SK-N-SH (cell line): ENCODE measurements at regions not wholly inside any gene's neighbourhood (a gene's known extent, or its start where the extent isn't known, plus 50 kb on each side); places are given as distances from the start of the nearest gene placed in this dataset.

Experiments used
- CTCF ChIA-PET: fragments of 300-600, 350-600 bp; formaldehyde crosslinking; extraction: SDS; loops from one replicate; lab custom pipeline; 2021; lab: Yijun Ruan, JAX
- POLR2A ChIA-PET: fragments of 350-600 bp; sonication (Branson Sonifier 250); formaldehyde crosslinking; extraction: SDS; loops from one replicate; lab custom pipeline; 2020; ENCODE audit warnings: antibody characterized with exemption, inconsistent platforms; lab: Yijun Ruan, JAX
- DNase-seq: peaks from one replicate; pipeline ENCODE4 v3.0.0; 2012
- H2AFZ ChIP-seq: fragments of 200-600 bp; sonication (generic); 2 replicates; pipeline ENCODE4 v1.8.1; 2016; ENCODE audit warnings: antibody characterized with exemption, mild to moderate bottlenecking, low read depth
- H3F3A ChIP-seq: fragments of 200-600 bp; sonication (generic); replicated peaks from 2 replicates; pipeline ENCODE3; 2016; ENCODE audit warnings: antibody characterized with exemption, mild to moderate bottlenecking; ENCODE audit not compliant: insufficient read depth
- H3K27ac ChIP-seq, 2 experiments: fragments of 200-500 bp in 1 of 2; fragments of 200-600 bp in 1 of 2; sonication (Bioruptor generic) in 1 of 2; sonication (generic), shearing (Covaris generic) in 1 of 2; 2 replicates each; pipeline versions ENCODE4 v1.5.1 to v1.6.1; 2014 to 2016; ENCODE audit warnings: low read depth in 2 of 2, inconsistent platforms in 1 of 2, low read length in 1 of 2, mild to moderate bottlenecking in 1 of 2, mixed read lengths in 1 of 2
- H3K27me3 ChIP-seq: fragments of 200-600 bp; sonication (generic), shearing (Covaris generic); 2 replicates; pipeline ENCODE4 v1.6.1; 2016; ENCODE audit warnings: mixed run types; ENCODE audit not compliant: insufficient read depth
- H3K36me3 ChIP-seq, 2 experiments: fragments of 200-500 bp in 1 of 2; fragments of 200-600 bp in 1 of 2; sonication (Bioruptor generic) in 1 of 2; sonication (generic) in 1 of 2; replicated peaks in 1 of 2; 2 replicates each; pipeline versions ENCODE3 to v1.5.1; 2014 to 2016; ENCODE audit warnings: low read length in 1 of 2, mild to moderate bottlenecking in 1 of 2; ENCODE audit not compliant: insufficient read depth in 2 of 2, control insufficient read depth in 1 of 2
- H3K4me1 ChIP-seq, 2 experiments: fragments of 200-500 bp in 1 of 2; fragments of 200-600 bp in 1 of 2; sonication (Bioruptor generic) in 1 of 2; sonication (generic), shearing (Covaris generic) in 1 of 2; 2 replicates each; pipeline versions ENCODE4 v1.5.1 to v1.6.1; 2014 to 2016; ENCODE audit warnings: low read depth in 1 of 2, low read length in 1 of 2, mixed run types in 1 of 2; ENCODE audit not compliant: insufficient read depth in 2 of 2, control insufficient read depth in 1 of 2
- H3K4me2 ChIP-seq: fragments of 200-600 bp; sonication (generic), shearing (Covaris generic); 2 replicates; pipeline ENCODE4 v1.6.1; 2017; ENCODE audit warnings: mixed run types
- H3K4me3 ChIP-seq, 2 experiments: fragments of 200-500 bp in 1 of 2; fragments of 200-600 bp in 1 of 2; sonication (Bioruptor generic) in 1 of 2; sonication (generic), shearing (Covaris generic) in 1 of 2; 2 replicates each; pipeline versions ENCODE4 v1.5.1 to v1.8.1; 2014 to 2016; ENCODE audit warnings: low read depth in 2 of 2, inconsistent platforms in 1 of 2, low read length in 1 of 2, mild to moderate bottlenecking in 1 of 2, mixed read lengths in 1 of 2, moderate library complexity in 1 of 2
- H3K79me2 ChIP-seq: fragments of 200-600 bp; sonication (generic); 2 replicates; pipeline ENCODE4 v1.8.1; 2017; ENCODE audit warnings: mild to moderate bottlenecking; ENCODE audit not compliant: insufficient read depth
- H3K9ac ChIP-seq: fragments of 200-600 bp; sonication (generic); 2 replicates; pipeline ENCODE4 v1.6.1; 2017; ENCODE audit warnings: mixed run types
- H3K9me2 ChIP-seq: fragments of 200-600 bp; sonication (generic); 2 replicates; pipeline ENCODE4 v1.6.1; 2017; ENCODE audit warnings: mixed run types
- H3K9me3 ChIP-seq: fragments of 200-600 bp; sonication (generic); 2 replicates; pipeline ENCODE4 v1.6.1; 2017; ENCODE audit warnings: mixed run types, mild to moderate bottlenecking, moderate library complexity
- H4K20me1 ChIP-seq: fragments of 200-600 bp; sonication (generic); 2 replicates; pipeline ENCODE4 v1.6.1; 2017; ENCODE audit warnings: mild to moderate bottlenecking, mixed run types; ENCODE audit not compliant: insufficient read depth
- EZH2phosphoT487 ChIP-seq: fragments of 200-600 bp; sonication (generic); IDR thresholded peaks from 2 replicates; pipeline ENCODE4 v1.6.1; 2017; ENCODE audit warnings: low read depth, mixed run types, mild to moderate bottlenecking, antibody characterized with exemption, moderate library complexity, borderline replicate concordance
- FOSL2 ChIP-seq: IDR thresholded peaks from 2 replicates; pipeline ENCODE4 v1.4.0; 2012; ENCODE audit warnings: low read depth, mild to moderate bottlenecking, moderate library complexity, borderline replicate concordance
- GABPA ChIP-seq: IDR thresholded peaks from 2 replicates; pipeline ENCODE4 v1.4.0; 2012; ENCODE audit warnings: low read depth, mild to moderate bottlenecking
- IRF3 ChIP-seq: fragments of 150-350 bp; IDR thresholded peaks from 2 replicates; pipeline ENCODE4 v1.6.1; 2016; ENCODE audit warnings: mild to moderate bottlenecking, low read depth, low read length
- JUND ChIP-seq: IDR thresholded peaks from 2 replicates; pipeline ENCODE4 v1.4.0; 2012
- MAX ChIP-seq: IDR thresholded peaks from 2 replicates; pipeline ENCODE4 v1.4.0; 2012; ENCODE audit warnings: low read depth
- MEF2A ChIP-seq: IDR thresholded peaks from 2 replicates; pipeline ENCODE4 v1.4.0; 2012; ENCODE audit warnings: low read depth, borderline replicate concordance
- MXI1 ChIP-seq: IDR thresholded peaks from 2 replicates; pipeline ENCODE4 v1.6.1; 2012; ENCODE audit warnings: mild to moderate bottlenecking, low read depth, low read length, improper control_type of control experiment
- NFIC ChIP-seq: IDR thresholded peaks from 2 replicates; pipeline ENCODE4 v1.4.0; 2012; ENCODE audit warnings: borderline replicate concordance
- RCOR1 ChIP-seq: fragments of 150-350 bp; IDR thresholded peaks from 2 replicates; pipeline ENCODE4 v1.6.1; 2017; ENCODE audit warnings: antibody characterized with exemption, low read length
- RXRA ChIP-seq: IDR thresholded peaks from 2 replicates; pipeline ENCODE4 v1.4.0; 2012; ENCODE audit warnings: low read depth, mild to moderate bottlenecking, borderline replicate concordance
- SIN3A ChIP-seq: IDR thresholded peaks from 2 replicates; pipeline ENCODE4 v1.6.1; 2012; ENCODE audit warnings: low read depth, mild to moderate bottlenecking, low read length, moderate library complexity, borderline replicate concordance
- SMC3 ChIP-seq: IDR thresholded peaks from 2 replicates; pipeline ENCODE4 v1.6.1; 2012; ENCODE audit warnings: low read depth, low read length, improper control_type of control experiment
- TAF1 ChIP-seq: IDR thresholded peaks from 2 replicates; pipeline ENCODE4 v1.6.1; 2012; ENCODE audit warnings: low read depth, mild to moderate bottlenecking, low read length, moderate library complexity, borderline replicate concordance
- TEAD4 ChIP-seq: IDR thresholded peaks from 2 replicates; pipeline ENCODE4 v1.4.0; 2012; ENCODE audit warnings: mild to moderate bottlenecking, borderline replicate concordance; ENCODE audit not compliant: insufficient read depth
- WGBS: methylation state at CpG from one replicate; pipeline ENCODE4 v1.1.6; 2017; ENCODE audit warnings: low lambda C conversion rate; 5-methylcytosine and 5-hydroxymethylcytosine counted together
- TF ChIP-seq, protein P1 (sequence below): IDR thresholded peaks from 2 replicates; pipeline ENCODE4 v1.4.0; 2012; ENCODE audit warnings: low read depth, borderline replicate concordance
- TF ChIP-seq, protein P2 (sequence below): fragments of 150-350 bp; IDR thresholded peaks from 2 replicates; pipeline ENCODE4 v1.6.1; 2017; ENCODE audit warnings: antibody characterized with exemption, low read length, low read depth, borderline replicate concordance
- TF ChIP-seq, protein P3 (sequence below): fragments of 200-600 bp; sonication (generic); IDR thresholded peaks from 2 replicates; pipeline ENCODE4 v1.6.1; 2017; ENCODE audit warnings: antibody characterized with exemption, mild to moderate bottlenecking, moderate library complexity

GRCh38 chr22:48796310-48797015 lies 1031.2 kb downstream of the BRD1 start:
- Histone ChIP-seq H3K27me3 (no peaks in the 10 kb centered on the region), H3K4me1 (no peaks in the 10 kb centered on the region), H3F3A (no peaks in the 10 kb centered on the region), H3K36me3 (no peaks in the 10 kb centered on the region), H2AFZ (no peak overlapping the region), H3K79me2 (no peaks in the 10 kb centered on the region), H3K9me2 (no peaks in the 10 kb centered on the region), H3K4me2 (no peak overlapping the region), H3K9me3 (no peaks in the 10 kb centered on the region), H3K4me3 (no peak overlapping the region), H4K20me1 (no peaks in the 10 kb centered on the region), H3K9ac (no peak overlapping the region), H3K27ac (no peak overlapping the region)
- TF ChIP-seq SIN3A (no peak), EZH2phosphoT487 (no peak), NFIC (no peak), GABPA (no peak)
- TF ChIP-seq, protein P1, sequence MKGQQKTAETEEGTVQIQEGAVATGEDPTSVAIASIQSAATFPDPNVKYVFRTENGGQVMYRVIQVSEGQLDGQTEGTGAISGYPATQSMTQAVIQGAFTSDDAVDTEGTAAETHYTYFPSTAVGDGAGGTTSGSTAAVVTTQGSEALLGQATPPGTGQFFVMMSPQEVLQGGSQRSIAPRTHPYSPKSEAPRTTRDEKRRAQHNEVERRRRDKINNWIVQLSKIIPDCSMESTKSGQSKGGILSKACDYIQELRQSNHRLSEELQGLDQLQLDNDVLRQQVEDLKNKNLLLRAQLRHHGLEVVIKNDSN, result no peak
- ChIA-PET POLR2A (no interaction called here), CTCF (no interaction called here)
- DNase-seq, result no peak
- WGBS, result 27% methylated on average over 13 of the region's 14 CpGs

- H3K9ac ChIP-seq, result no peak overlapping the region
- H4K20me1 ChIP-seq, result no peaks in the 10 kb centered on the region
- H3K27ac ChIP-seq, result no peak overlapping the region
- H3K9me3 ChIP-seq, result no peaks in the 10 kb centered on the region
- no peaks in the 10 kb centered on the region for H3K9me2 ChIP-seq
- H2AFZ ChIP-seq, result no peak overlapping the region
- no peaks in the 10 kb centered on the region for H3F3A ChIP-seq
- H3K4me1 ChIP-seq, result no peaks in the 10 kb centered on the region
- H3K27me3 ChIP-seq, result no peaks in the 10 kb centered on the region
- no peak overlapping the region for H3K4me3 ChIP-seq
- no peak overlapping the region for H3K4me2 ChIP-seq
- H3K79me2 ChIP-seq, result no peaks in the 10 kb centered on the region
- TF ChIP-seq TEAD4 (no peak), MXI1 (no peak), MEF2A (no peak), IRF3 (no peak), FOSL2 (no peak), JUND (no peak), SMC3 (no peak), MAX (no peak), NFIC (no peak), GABPA (no peak), TAF1 (no peak), RXRA (no peak), RCOR1 (no peak)
- TF ChIP-seq, protein P1, result no peak
- TF ChIP-seq, protein P2, sequence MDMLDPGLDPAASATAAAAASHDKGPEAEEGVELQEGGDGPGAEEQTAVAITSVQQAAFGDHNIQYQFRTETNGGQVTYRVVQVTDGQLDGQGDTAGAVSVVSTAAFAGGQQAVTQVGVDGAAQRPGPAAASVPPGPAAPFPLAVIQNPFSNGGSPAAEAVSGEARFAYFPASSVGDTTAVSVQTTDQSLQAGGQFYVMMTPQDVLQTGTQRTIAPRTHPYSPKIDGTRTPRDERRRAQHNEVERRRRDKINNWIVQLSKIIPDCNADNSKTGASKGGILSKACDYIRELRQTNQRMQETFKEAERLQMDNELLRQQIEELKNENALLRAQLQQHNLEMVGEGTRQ, result no peak
- TF ChIP-seq, protein P3, sequence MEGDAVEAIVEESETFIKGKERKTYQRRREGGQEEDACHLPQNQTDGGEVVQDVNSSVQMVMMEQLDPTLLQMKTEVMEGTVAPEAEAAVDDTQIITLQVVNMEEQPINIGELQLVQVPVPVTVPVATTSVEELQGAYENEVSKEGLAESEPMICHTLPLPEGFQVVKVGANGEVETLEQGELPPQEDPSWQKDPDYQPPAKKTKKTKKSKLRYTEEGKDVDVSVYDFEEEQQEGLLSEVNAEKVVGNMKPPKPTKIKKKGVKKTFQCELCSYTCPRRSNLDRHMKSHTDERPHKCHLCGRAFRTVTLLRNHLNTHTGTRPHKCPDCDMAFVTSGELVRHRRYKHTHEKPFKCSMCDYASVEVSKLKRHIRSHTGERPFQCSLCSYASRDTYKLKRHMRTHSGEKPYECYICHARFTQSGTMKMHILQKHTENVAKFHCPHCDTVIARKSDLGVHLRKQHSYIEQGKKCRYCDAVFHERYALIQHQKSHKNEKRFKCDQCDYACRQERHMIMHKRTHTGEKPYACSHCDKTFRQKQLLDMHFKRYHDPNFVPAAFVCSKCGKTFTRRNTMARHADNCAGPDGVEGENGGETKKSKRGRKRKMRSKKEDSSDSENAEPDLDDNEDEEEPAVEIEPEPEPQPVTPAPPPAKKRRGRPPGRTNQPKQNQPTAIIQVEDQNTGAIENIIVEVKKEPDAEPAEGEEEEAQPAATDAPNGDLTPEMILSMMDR, result no peak
- 25% methylated on average over 1 of the region's 2 CpGs for WGBS
- ChIA-PET POLR2A (no interaction called here), CTCF (no interaction called here)
- DNase-seq, result no peak
- no peaks in the 10 kb centered on the region for H3K36me3 ChIP-seq
Observed at GRCh38 chr22:48795664-48796063, 1032.0 kb downstream of the BRD1 start.
